Natural killer cell treated with Interleukin-12 subunit alpha and Interleukin-12 subunit beta and Interleukin-15 and Interleukin-18, amount 100 ng/mL, for 72 hours (primary cell): ENCODE measurements at regions not wholly inside any gene's neighbourhood (a gene's known extent, or its start where the extent isn't known, plus 50 kb on each side); places are given as distances from the start of the nearest gene placed in this dataset.

Experiments used
- ATAC-seq, 2 donors: fragments of 150-1000 bp; cut with Tn5 transposase in 1 of 2; sonication (Bioruptor Pico), chemical (Tn5 transposase) in 1 of 2; 2 replicates each; pipeline ENCODE4 v1.10.0; 2021
- DNase-seq: peaks from one replicate; pipeline ENCODE4 v3.0.0; 2022; ENCODE audit warnings: low spot score
- H3K27ac Mint-ChIP-seq, 2 donors: 1 replicate in 1 of 2; 2 replicates in 1 of 2; pipeline ENCODE4 v1.8.0; 2022; ENCODE audit warnings: mixed read lengths in 2 of 2, mild to moderate bottlenecking in 1 of 2, moderate library complexity in 1 of 2
- H3K27me3 Mint-ChIP-seq, 2 donors: 1 replicate in 1 of 2; 2 replicates in 1 of 2; pipeline ENCODE4 v1.8.0; 2022; ENCODE audit warnings: mixed read lengths in 2 of 2
- H3K36me3 Mint-ChIP-seq: one replicate; pipeline ENCODE4 v1.8.0; 2022; ENCODE audit warnings: mixed read lengths
- H3K4me1 Mint-ChIP-seq, 2 donors: 1 replicate in 1 of 2; 2 replicates in 1 of 2; pipeline ENCODE4 v1.8.0; 2022; ENCODE audit warnings: low read depth in 2 of 2, mixed read lengths in 2 of 2, mild to moderate bottlenecking in 1 of 2
- H3K4me3 Mint-ChIP-seq: one replicate; pipeline ENCODE4 v1.8.0; 2022; ENCODE audit warnings: mixed read lengths
- H3K9me3 Mint-ChIP-seq: 2 replicates; pipeline ENCODE4 v1.8.0; 2022; ENCODE audit warnings: mixed read lengths

GRCh38 chr6:77341058-77341986, 122.0 kb downstream of the HTR1B start:
- Mint-ChIP-seq H3K27me3 (no peaks in the 10 kb centered on the region), H3K4me3 (no peak overlapping the region), H3K4me1 (no peaks in the 10 kb centered on the region), H3K27ac (no peak overlapping the region), H3K36me3 (peaks cover 4% of the 10 kb centered on the region), H3K9me3 (peaks cover 12% of the 10 kb centered on the region)
- no peak for DNase-seq
- no peak for ATAC-seq

- H3K4me1 Mint-ChIP-seq: no peaks in the 10 kb centered on the region
- no peak overlapping the region for H3K27ac Mint-ChIP-seq
- peaks cover 4% of the 10 kb centered on the region for H3K36me3 Mint-ChIP-seq
- peaks cover 15% of the 10 kb centered on the region for H3K9me3 Mint-ChIP-seq
- DNase-seq (no peak), ATAC-seq (no peak)
- no peak overlapping the region for H3K4me3 Mint-ChIP-seq
- H3K27me3 Mint-ChIP-seq: no peaks in the 10 kb centered on the region
Observed at GRCh38 chr6:77340331-77340730, 123.0 kb downstream of the HTR1B start.

- DNase-seq: no peak
- Mint-ChIP-seq H3K27me3 (no peaks in the 10 kb centered on the region), H3K27ac (no peak overlapping the region), H3K9me3 (peaks cover 15% of the 10 kb centered on the region), H3K4me1 (no peaks in the 10 kb centered on the region), H3K36me3 (peaks cover 4% of the 10 kb centered on the region), H3K4me3 (no peak overlapping the region)
- no peak for ATAC-seq
Observed at GRCh38 chr6:77339926-77340325, 123.4 kb downstream of the HTR1B start.

- ATAC-seq (no peak), DNase-seq (no peak)
- no peaks in the 10 kb centered on the region for H3K4me1 Mint-ChIP-seq
- H3K36me3 Mint-ChIP-seq: peaks cover 4% of the 10 kb centered on the region
- H3K27ac Mint-ChIP-seq: no peak overlapping the region
- H3K4me3 Mint-ChIP-seq: no peak overlapping the region
- H3K27me3 Mint-ChIP-seq: no peaks in the 10 kb centered on the region
- peaks cover 15% of the 10 kb centered on the region for H3K9me3 Mint-ChIP-seq
Observed at GRCh38 chr6:77337392-77337791, 125.9 kb downstream of the HTR1B start.

- DNase-seq: no peak
- no peaks in the 10 kb centered on the region for H3K27me3 Mint-ChIP-seq
- ATAC-seq: no peak
- no peak overlapping the region for H3K4me3 Mint-ChIP-seq
- H3K36me3 Mint-ChIP-seq: no peaks in the 10 kb centered on the region
- H3K9me3 Mint-ChIP-seq: peaks cover 8% of the 10 kb centered on the region
- no peak overlapping the region for H3K27ac Mint-ChIP-seq
- H3K4me1 Mint-ChIP-seq: no peaks in the 10 kb centered on the region
Observed at GRCh38 chr6:77334093-77334492, 129.2 kb downstream of the HTR1B start.

GRCh38 chr6:77332915-77333623, 130.2 kb downstream of the HTR1B start:
- Mint-ChIP-seq H3K9me3 (peaks cover 6% of the 10 kb centered on the region), H3K4me3 (no peak overlapping the region), H3K27me3 (no peaks in the 10 kb centered on the region), H3K4me1 (no peaks in the 10 kb centered on the region), H3K36me3 (no peaks in the 10 kb centered on the region), H3K27ac (no peak overlapping the region)
- no peak for ATAC-seq
- DNase-seq: no peak

- ATAC-seq (no peak), DNase-seq (no peak)
- H3K4me1 Mint-ChIP-seq: no peaks in the 10 kb centered on the region
- no peak overlapping the region for H3K27ac Mint-ChIP-seq
- H3K9me3 Mint-ChIP-seq: peaks cover 12% of the 10 kb centered on the region
- no peaks in the 10 kb centered on the region for H3K27me3 Mint-ChIP-seq
- no peaks in the 10 kb centered on the region for H3K36me3 Mint-ChIP-seq
- no peak overlapping the region for H3K4me3 Mint-ChIP-seq
Observed at GRCh38 chr6:77326711-77327110, 136.6 kb downstream of the HTR1B start.

GRCh38 chr6:77326029-77326428, 137.3 kb downstream of the HTR1B start:
- DNase-seq (no peak), ATAC-seq (no peak)
- Mint-ChIP-seq H3K27me3 (no peaks in the 10 kb centered on the region), H3K36me3 (no peaks in the 10 kb centered on the region), H3K4me3 (no peak overlapping the region), H3K9me3 (peaks cover 12% of the 10 kb centered on the region), H3K27ac (no peak overlapping the region), H3K4me1 (no peaks in the 10 kb centered on the region)

GRCh38 chr6:77324866-77325265, 138.4 kb downstream of the HTR1B start:
- Mint-ChIP-seq H3K4me1 (no peaks in the 10 kb centered on the region), H3K9me3 (peaks cover 12% of the 10 kb centered on the region), H3K27me3 (no peaks in the 10 kb centered on the region), H3K27ac (no peak overlapping the region), H3K4me3 (no peak overlapping the region), H3K36me3 (no peaks in the 10 kb centered on the region)
- DNase-seq: no peak
- no peak for ATAC-seq

GRCh38 chr6:77322604-77323003, 140.7 kb downstream of the HTR1B start:
- Mint-ChIP-seq H3K27me3 (no peaks in the 10 kb centered on the region), H3K9me3 (peaks cover 12% of the 10 kb centered on the region), H3K27ac (no peak overlapping the region)

GRCh38 chr6:77318256-77318655, 145.0 kb downstream of the HTR1B start:
- Mint-ChIP-seq H3K36me3 (no peaks in the 10 kb centered on the region), H3K9me3 (peaks cover 8% of the 10 kb centered on the region), H3K27ac (no peak overlapping the region), H3K27me3 (no peaks in the 10 kb centered on the region), H3K4me1 (no peaks in the 10 kb centered on the region), H3K4me3 (no peak overlapping the region)
- DNase-seq (no peak), ATAC-seq (no peak)

More at GRCh38 chr6:77322604-77323003, 140.7 kb downstream of the HTR1B start:
- no peaks in the 10 kb centered on the region for H3K36me3 Mint-ChIP-seq
- ATAC-seq (no peak), DNase-seq (no peak)
- no peak overlapping the region for H3K4me3 Mint-ChIP-seq
- H3K4me1 Mint-ChIP-seq: no peaks in the 10 kb centered on the region

- Mint-ChIP-seq H3K9me3 (peaks cover 7% of the 10 kb centered on the region), H3K36me3 (no peaks in the 10 kb centered on the region), H3K4me1 (no peaks in the 10 kb centered on the region), H3K27ac (no peak overlapping the region), H3K27me3 (no peaks in the 10 kb centered on the region), H3K4me3 (no peak overlapping the region)
- no peak for ATAC-seq
- no peak for DNase-seq
Observed at GRCh38 chr6:77313595-77313994, 149.7 kb downstream of the HTR1B start.

GRCh38 chr6:77299931-77300330, 163.4 kb downstream of the HTR1B start:
- Mint-ChIP-seq H3K27me3 (no peaks in the 10 kb centered on the region), H3K4me3 (no peak overlapping the region), H3K9me3 (peaks cover 15% of the 10 kb centered on the region), H3K27ac (no peak overlapping the region), H3K36me3 (peaks cover 21% of the 10 kb centered on the region), H3K4me1 (no peaks in the 10 kb centered on the region)
- DNase-seq (no peak), ATAC-seq (no peak)

- DNase-seq (no peak), ATAC-seq (no peak)
- no peaks in the 10 kb centered on the region for H3K27me3 Mint-ChIP-seq
- H3K9me3 Mint-ChIP-seq: peaks cover 12% of the 10 kb centered on the region
- no peak overlapping the region for H3K4me3 Mint-ChIP-seq
- peaks cover 9% of the 10 kb centered on the region for H3K36me3 Mint-ChIP-seq
- no peaks in the 10 kb centered on the region for H3K4me1 Mint-ChIP-seq
- H3K27ac Mint-ChIP-seq: no peak overlapping the region
Observed at GRCh38 chr6:77298283-77298682, 165.0 kb downstream of the HTR1B start.
